H1 (cell line): ENCODE measurements at regions not wholly inside any gene's neighbourhood (a gene's known extent, or its start where the extent isn't known, plus 50 kb on each side); places are given as distances from the start of the nearest gene placed in this dataset.

Experiments used
- CHD7 ChIP-seq: fragments of 300-600 bp; sonication (generic); IDR thresholded peaks from 2 replicates; pipeline ENCODE4 v1.7.1; 2012; ENCODE audit warnings: low read length, moderate library complexity, mild to moderate bottlenecking, inconsistent platforms; ENCODE audit not compliant: insufficient replicate concordance
- POU5F1 ChIP-seq: IDR thresholded peaks from 2 replicates; pipeline ENCODE4 v1.6.1; 2011; ENCODE audit warnings: low read depth, mild to moderate bottlenecking, low read length, moderate library complexity
- RBBP5 ChIP-seq: IDR thresholded peaks from 2 replicates; pipeline ENCODE4 v1.7.1; 2012; ENCODE audit warnings: low read depth, mild to moderate bottlenecking, inconsistent platforms, low read length, moderate library complexity, borderline replicate concordance
- TBP ChIP-seq: IDR thresholded peaks from 2 replicates; pipeline ENCODE4 v1.6.1; 2011; ENCODE audit warnings: low read depth, low read length, improper control_type of control experiment

GRCh38 chr16:87549627-87550494 is 52.4 kb upstream of the JPH3 start (continued):
- TF ChIP-seq CHD7 (no peak), POU5F1 (no peak), TBP (no peak), RBBP5 (no peak)
- TF ChIP-seq, all 59 proteins: peak for 0
